Adrenal gland (tissue), 5 donors: ENCODE measurements at regions not wholly inside any gene's neighbourhood (a gene's known extent, or its start where the extent isn't known, plus 50 kb on each side); places are given as distances from the start of the nearest gene placed in this dataset.

Experiments
- CTCF ChIP-seq, 6 experiments: fragments of 450-650 bp in 4 of 6; fragments of 200-600 bp in 2 of 6; sonication (generic) in 1 of 6; IDR thresholded peaks; 1 replicate in 5 of 6; 2 replicates in 1 of 6; pipeline versions ENCODE4 v1.5.1 to v1.8.0; 2016 to 2021; ENCODE audit warnings: antibody characterized with exemption in 6 of 6, mild to moderate bottlenecking in 2 of 6, moderate library complexity in 1 of 6
- POLR2A ChIP-seq, 2 donors: fragments of 450-650 bp; IDR thresholded peaks; one replicate each; pipeline ENCODE4 v1.6.1; 2017; ENCODE audit warnings: antibody characterized with exemption in 2 of 2, mild to moderate bottlenecking in 2 of 2, moderate library complexity in 1 of 2
- donor health status: DM: no; HTN: no; CAD: no.

- TF ChIP-seq CTCF (IDR thresholded peaks at IDR 0.05) (no peak), POLR2A (IDR thresholded peaks at IDR 0.05) (no peak)
Measured at GRCh38 chr7:116340201-116340847, 130.0 kb downstream of the TES start.
